ENCODE measurements at regions not wholly inside any gene's neighbourhood (a gene's known extent, or its start where the extent isn't known, plus 50 kb on each side); places are given as distances from the start of the nearest gene placed in this dataset.

- ATAC-seq = no peak
- TF ChIP-seq CSDC2 (CRISPR knock-in tag; IDR thresholded peaks at IDR 0.05) = no peak
- no peak for TF ChIP-seq POU6F1 (CRISPR knock-in tag; IDR thresholded peaks at IDR 0.05; ENCODE audit: borderline replicate concordance, low read depth)
- TF ChIP-seq ZNF565 (CRISPR knock-in tag; conservative IDR thresholded peaks at IDR 0.05; ENCODE audit: low read depth) = no peak
- no peak for TF ChIP-seq RARB (CRISPR knock-in tag; IDR thresholded peaks at IDR 0.05)
- TF ChIP-seq PATZ1 (CRISPR knock-in tag; IDR thresholded peaks at IDR 0.05; ENCODE audit: borderline replicate concordance) = no peak
- no peak for TF ChIP-seq ARNTL (CRISPR knock-in tag; IDR thresholded peaks at IDR 0.05; ENCODE audit: borderline replicate concordance, low read depth)
- TF ChIP-seq TOX (CRISPR knock-in tag; IDR thresholded peaks at IDR 0.05; ENCODE audit: borderline replicate concordance) = no peak
- no peak for TF ChIP-seq BACH2 (CRISPR knock-in tag; IDR thresholded peaks at IDR 0.05; ENCODE audit: borderline replicate concordance)
- no peak for TF ChIP-seq PPARA (CRISPR knock-in tag; IDR thresholded peaks at IDR 0.05; ENCODE audit: borderline replicate concordance)
- no peak for TF ChIP-seq ISL1 (CRISPR knock-in tag; IDR thresholded peaks at IDR 0.05)
- no peak for TF ChIP-seq TCF4 (CRISPR knock-in tag; IDR thresholded peaks at IDR 0.05; ENCODE audit: borderline replicate concordance)
Measured at GRCh38 chr16:80047842-80048241, 447.3 kb upstream of the MAF start.

- TF ChIP-seq ZNF70 (CRISPR knock-in tag; IDR thresholded peaks at IDR 0.05) = no peak
- no peak for TF ChIP-seq BACH2 (CRISPR knock-in tag; IDR thresholded peaks at IDR 0.05; ENCODE audit: borderline replicate concordance)
- no peak for TF ChIP-seq PATZ1 (CRISPR knock-in tag; IDR thresholded peaks at IDR 0.05; ENCODE audit: borderline replicate concordance)
- TF ChIP-seq SNAI2 (CRISPR knock-in tag; IDR thresholded peaks at IDR 0.05) = no peak
- TF ChIP-seq CSRNP3 (CRISPR knock-in tag; IDR thresholded peaks at IDR 0.05) = no peak
- no peak for TF ChIP-seq ZC3H10 (CRISPR knock-in tag; IDR thresholded peaks at IDR 0.05)
- TF ChIP-seq ZNF565 (CRISPR knock-in tag; conservative IDR thresholded peaks at IDR 0.05; ENCODE audit: low read depth) = no peak
- TF ChIP-seq CREB5 (CRISPR knock-in tag; IDR thresholded peaks at IDR 0.05; ENCODE audit: low read depth) = no peak
- no peak for TF ChIP-seq GLIS3 (CRISPR knock-in tag; IDR thresholded peaks at IDR 0.05)
- TF ChIP-seq TSHZ2 (CRISPR knock-in tag; IDR thresholded peaks at IDR 0.05) = no peak
- no peak for TF ChIP-seq ISL1 (CRISPR knock-in tag; IDR thresholded peaks at IDR 0.05)
- no peak for TF ChIP-seq TOX (CRISPR knock-in tag; IDR thresholded peaks at IDR 0.05; ENCODE audit: borderline replicate concordance)
- TF ChIP-seq RARB (CRISPR knock-in tag; IDR thresholded peaks at IDR 0.05) = no peak
- no peak for TF ChIP-seq ZNF8 (CRISPR knock-in tag; IDR thresholded peaks at IDR 0.05)
- no peak for TF ChIP-seq ZFP30 (CRISPR knock-in tag; IDR thresholded peaks at IDR 0.05)
- TF ChIP-seq CSDC2 (CRISPR knock-in tag; IDR thresholded peaks at IDR 0.05) = no peak
- no peak for ATAC-seq
Measured at GRCh38 chr16:80046848-80047247, 446.3 kb upstream of the MAF start.
